ENCODE measurements at regions not wholly inside any gene's neighbourhood (a gene's known extent, or its start where the extent isn't known, plus 50 kb on each side); places are given as distances from the start of the nearest gene placed in this dataset.
A peak's percentile ranks its signal among the peaks of the same experiment; 100 is the strongest.
"Not testable (repeated sequence)": the region's sequence is repeated elsewhere in the genome, so short reads cannot be mapped to it uniquely, and the experiment has no call there.

DNA sequence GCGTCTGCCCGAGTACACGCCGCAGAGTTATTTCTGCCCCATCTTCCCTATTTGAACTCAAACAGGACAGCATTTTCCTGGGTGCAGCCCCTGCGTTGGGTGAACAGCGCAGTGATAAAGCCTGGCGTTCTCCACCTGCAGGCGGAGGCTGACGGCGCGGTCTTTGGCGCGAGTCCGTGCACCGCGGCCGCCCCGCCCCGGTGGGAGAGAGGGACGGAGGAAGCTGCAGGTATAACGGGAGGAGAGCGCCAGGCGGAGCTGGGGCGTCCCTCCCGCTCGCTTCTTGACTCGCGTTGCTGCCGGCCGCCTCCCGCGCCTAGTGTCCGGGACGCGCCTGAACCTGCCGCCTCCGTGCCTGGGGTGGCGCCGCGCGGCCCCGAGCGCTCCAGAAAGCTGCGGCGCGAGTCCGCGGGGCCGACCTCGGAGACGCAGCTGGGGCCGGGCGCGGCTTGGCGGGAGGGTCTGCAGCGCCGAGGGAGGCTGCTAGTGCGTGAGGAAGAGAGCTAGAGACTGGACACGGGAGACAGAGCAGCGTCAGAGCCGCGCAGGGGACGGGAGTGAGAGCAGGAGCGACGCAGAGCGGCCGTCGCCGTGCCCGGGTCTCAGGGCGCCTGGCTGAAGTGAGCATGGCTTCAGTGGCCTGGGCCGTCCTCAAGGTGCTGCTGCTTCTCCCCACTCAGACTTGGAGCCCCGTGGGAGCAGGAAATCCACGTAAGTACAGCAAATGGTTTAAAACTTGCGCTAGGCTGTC is 140.7 kb downstream of the SPATA31A7 start:
- peak in 7 of 10 donors; percentile 2 to 59 (median 15) for DNase-seq
- intact Hi-C loops (cut with DNase I), result not testable (repeated sequence)

- intact Hi-C loops (cut with DNase I); DNase-seq: not testable (repeated sequence)
Observed at GRCh38 chr9:61356936-61357335, 167.1 kb downstream of the SPATA31A7 start.

DNA sequence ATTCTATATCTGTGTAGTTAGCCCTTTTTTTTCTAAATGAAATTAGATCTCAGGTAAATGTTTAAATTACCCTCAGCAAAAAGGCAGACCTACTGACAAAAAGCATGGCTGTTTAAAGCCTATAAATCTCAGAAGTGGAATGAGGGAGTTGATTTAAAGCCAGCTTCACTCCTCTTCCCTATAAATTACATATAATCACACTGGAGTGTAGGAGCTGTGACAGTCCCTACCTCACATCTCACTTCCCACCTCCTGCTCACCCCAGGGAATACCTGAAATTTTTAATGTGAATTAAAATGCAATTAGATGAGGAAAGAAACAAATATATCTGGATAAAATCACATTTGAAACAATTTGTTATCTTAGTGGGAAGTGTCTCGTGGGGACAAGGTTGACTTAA is 184.6 kb downstream of the SPATA31A7 start:
- intact Hi-C loops (cut with DNase I); DNase-seq: not testable (repeated sequence)

GRCh38 chr9:61376159-61376558 is 186.3 kb downstream of the SPATA31A7 start:
- intact Hi-C loops (cut with DNase I); DNase-seq: not testable (repeated sequence)

GRCh38 chr9:61386035-61386815 is 196.4 kb downstream of the SPATA31A7 start:
- DNase-seq; intact Hi-C loops (cut with DNase I): not testable (repeated sequence)

DNA sequence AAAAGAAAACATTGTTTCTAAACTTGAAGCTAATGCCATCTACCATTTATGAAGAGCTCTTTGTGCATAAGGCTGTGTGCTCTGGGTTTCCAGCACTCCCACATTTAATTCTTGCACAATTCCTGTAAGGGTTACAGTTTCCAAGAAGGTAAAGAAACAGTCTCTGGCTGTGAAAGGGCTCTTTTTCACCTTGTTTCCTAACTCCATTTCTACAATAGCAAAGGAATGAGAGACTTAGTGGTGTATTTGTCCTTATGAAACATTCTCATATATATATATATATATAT is 196.9 kb downstream of the SPATA31A7 start:
- DNase-seq; intact Hi-C loops (cut with DNase I): not testable (repeated sequence)

- DNase-seq; intact Hi-C loops (cut with DNase I): not testable (repeated sequence)
Observed at GRCh38 chr9:61402692-61403091, 212.9 kb downstream of the SPATA31A7 start.

DNA sequence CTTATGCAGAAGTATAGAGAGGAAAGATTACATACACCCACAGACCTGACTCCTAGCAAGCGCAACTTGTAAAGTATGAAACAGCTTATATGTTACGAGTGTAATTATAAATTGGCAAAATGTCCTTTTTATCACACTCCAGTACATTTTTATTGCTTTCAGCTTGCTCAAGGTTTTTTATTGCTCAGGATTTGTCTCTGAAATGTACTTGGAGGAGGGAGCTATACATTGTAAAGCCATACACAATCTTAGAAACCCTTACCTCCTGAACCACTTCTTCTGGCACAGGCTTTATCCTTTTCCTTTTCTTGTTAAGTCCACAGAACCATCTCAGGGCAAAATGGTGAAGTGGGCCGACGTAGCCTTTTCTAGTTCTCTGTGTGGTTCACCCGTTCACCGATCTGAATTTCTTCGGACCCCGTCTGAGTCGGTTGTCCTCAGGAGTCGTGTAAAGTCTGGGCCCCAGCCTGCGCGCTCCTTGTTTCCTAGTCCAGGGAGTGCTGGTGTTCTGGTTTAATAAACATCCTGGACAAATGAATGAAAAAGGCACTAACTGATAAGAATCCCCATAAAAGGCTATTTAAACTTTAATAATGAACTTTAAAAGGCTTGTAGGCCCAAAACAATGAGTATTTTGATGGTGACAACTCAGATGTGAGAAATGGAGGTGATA is 222.2 kb downstream of the SPATA31A7 start:
- DNase-seq, result peak in 2 of 10 donors; percentile 16 to 24
- intact Hi-C loops (cut with DNase I), result not testable (repeated sequence)

DNA sequence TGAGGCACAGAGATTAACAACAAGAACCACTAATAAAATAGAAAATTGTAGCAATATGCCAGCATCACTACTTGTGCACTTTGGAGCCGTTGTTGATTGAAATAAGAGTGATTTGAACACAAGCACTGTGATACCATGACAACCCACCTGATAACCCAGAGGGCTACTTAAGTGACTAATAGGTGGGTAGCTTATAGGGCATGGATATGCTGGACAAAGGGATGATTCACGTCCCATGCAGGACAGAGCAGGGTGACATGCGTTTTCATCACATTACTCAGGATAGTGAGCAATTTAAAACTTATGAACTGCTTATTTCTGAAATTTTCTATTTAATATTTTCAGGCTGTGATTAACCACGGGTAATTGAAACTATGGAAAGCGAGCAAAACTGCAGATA is 222.9 kb downstream of the SPATA31A7 start:
- intact Hi-C loops (cut with DNase I); DNase-seq: not testable (repeated sequence)

DNA sequence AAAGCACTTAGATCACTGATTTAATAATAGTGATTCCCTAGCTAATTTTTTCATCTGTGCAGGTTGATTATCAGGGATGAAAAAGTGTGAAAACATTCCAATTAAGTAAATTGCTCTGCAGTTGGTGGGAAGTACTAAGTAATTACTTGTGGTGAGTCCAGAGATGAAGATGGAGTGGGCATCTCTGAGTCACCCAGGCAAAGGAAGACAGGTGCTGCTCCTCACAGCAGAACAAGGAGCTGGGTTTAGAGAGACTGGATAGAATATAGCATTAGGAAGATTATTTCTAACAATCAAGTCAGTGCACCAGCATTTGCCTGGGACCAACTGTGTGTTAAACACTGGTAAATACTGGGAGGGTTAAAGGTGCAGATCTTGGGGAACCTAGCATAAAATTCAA is 228.3 kb downstream of the SPATA31A7 start:
- not testable (repeated sequence) for DNase-seq

DNA sequence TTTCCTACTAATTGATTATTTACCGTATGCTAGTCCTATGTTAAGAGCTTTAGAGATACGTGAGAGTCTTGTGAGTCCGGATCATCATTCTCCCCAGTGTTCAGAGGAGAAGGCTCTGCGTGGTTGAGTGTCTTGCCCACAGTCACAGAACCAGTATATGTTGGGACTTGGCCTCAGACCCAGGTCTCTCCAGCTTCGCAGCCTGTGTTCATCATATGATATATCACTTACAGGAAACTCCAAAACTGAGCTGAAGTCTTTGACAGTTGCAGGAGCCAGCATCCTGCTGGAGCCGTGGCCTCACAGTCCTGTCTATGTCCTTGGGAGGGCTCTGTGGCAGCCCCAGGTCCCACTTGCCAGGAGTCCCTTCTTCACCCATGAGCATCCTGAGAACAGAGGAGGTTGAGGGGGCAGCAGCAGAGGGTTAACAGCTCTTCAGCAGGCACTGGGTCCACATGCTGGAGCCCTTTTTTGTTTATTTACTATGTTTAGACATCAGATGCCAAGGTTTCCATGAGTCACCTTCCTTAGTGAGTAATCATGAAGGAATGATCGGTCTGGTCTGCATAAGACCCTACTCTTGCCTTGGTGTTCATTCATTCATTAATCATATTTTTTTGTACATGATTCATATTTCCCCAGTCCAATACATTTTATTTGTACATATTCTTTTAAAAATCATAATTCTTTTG is 230.6 kb downstream of the SPATA31A7 start:
- intact Hi-C loops (cut with DNase I); DNase-seq: not testable (repeated sequence)

More for the DNA sequence above, 228.3 kb downstream of the SPATA31A7 start:
- intact Hi-C loops (cut with DNase I), result not testable (repeated sequence)

- intact Hi-C loops (cut with DNase I), result not testable (repeated sequence)
Observed at GRCh38 chr9:61447189-61447588, 257.4 kb downstream of the SPATA31A7 start.

DNA sequence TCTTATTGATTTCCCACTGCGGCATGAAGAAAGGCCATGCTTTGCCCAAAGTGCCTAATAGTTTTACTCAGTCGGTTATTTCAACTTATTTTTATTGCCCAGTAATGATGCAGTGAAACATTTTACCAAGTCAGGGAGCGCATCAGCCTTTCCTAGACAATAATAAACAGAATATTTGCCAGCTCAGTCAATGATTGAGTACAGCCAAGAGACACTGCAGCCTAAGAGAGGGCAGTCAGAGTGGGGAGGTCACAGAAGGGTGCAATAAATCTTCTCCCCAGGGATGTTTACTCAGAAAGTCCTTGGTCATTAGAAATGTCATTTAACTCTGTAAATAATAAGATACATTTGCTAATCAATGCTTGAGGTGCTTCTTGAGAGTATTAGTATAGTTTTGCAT is 271.0 kb downstream of the SPATA31A7 start:
- intact Hi-C loops (cut with DNase I); DNase-seq: not testable (repeated sequence)

More at GRCh38 chr9:61447189-61447588, 257.4 kb downstream of the SPATA31A7 start:
- not testable (repeated sequence) for DNase-seq

Data from posterior cingulate gyrus (tissue), 11 donors.